GM20000 (cell line): ENCODE measurements at regions not wholly inside any gene's neighbourhood (a gene's known extent, or its start where the extent isn't known, plus 50 kb on each side); places are given as distances from the start of the nearest gene placed in this dataset.

Experiments used
- DNase-seq: peaks from one replicate; pipeline ENCODE4 v3.0.0; 2012; ENCODE audit warnings: low spot score
- TF ChIP-seq, protein P1 (sequence below): IDR thresholded peaks from 2 replicates; pipeline ENCODE4 v1.5.1; 2012; ENCODE audit warnings: mild to moderate bottlenecking, control low read depth; ENCODE audit errors: extremely low read depth, missing control alignments

DNA sequence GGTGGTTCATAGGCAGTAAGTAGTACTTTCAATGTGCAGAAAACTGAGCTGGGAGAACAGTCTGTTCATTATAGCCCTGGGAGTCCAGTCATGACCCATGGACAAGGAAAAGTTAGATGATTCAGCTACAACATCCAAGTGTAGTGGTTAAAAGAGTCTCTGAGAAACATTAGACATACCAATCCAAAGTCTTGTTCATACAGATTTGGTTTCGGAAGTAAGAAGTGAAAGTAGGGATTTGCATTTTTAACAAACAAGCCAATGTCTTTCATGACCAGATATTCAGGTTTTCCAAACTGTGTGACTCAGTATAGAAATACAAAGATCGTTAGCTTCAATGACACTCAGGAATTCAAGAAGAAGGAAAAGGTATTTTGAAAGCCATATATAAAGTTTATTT lies 345.3 kb downstream of the SLITRK1 start:
- no peak for DNase-seq
- TF ChIP-seq, protein P1, sequence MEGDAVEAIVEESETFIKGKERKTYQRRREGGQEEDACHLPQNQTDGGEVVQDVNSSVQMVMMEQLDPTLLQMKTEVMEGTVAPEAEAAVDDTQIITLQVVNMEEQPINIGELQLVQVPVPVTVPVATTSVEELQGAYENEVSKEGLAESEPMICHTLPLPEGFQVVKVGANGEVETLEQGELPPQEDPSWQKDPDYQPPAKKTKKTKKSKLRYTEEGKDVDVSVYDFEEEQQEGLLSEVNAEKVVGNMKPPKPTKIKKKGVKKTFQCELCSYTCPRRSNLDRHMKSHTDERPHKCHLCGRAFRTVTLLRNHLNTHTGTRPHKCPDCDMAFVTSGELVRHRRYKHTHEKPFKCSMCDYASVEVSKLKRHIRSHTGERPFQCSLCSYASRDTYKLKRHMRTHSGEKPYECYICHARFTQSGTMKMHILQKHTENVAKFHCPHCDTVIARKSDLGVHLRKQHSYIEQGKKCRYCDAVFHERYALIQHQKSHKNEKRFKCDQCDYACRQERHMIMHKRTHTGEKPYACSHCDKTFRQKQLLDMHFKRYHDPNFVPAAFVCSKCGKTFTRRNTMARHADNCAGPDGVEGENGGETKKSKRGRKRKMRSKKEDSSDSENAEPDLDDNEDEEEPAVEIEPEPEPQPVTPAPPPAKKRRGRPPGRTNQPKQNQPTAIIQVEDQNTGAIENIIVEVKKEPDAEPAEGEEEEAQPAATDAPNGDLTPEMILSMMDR: no peak

DNA sequence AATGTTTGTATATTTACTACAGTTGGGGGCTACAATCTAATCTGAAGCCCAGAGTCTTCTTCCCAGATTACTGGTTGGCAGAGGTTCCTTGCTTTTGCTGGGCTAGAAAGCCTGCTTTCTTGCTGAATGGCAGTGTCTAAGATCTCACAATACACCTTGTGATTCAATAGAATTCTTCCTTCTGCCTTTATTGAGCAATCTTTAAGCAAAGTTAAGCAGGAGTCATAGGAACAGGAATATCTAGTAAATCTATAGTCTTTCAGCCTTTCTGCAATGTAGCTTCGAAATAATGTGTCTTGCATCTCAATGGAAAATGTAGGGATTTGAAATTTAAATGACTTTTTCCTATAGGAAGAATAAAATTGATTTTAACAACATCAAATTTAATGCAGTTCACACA lies 346.1 kb downstream of the SLITRK1 start:
- DNase-seq: no peak
- TF ChIP-seq, protein P1: no peak

DNA sequence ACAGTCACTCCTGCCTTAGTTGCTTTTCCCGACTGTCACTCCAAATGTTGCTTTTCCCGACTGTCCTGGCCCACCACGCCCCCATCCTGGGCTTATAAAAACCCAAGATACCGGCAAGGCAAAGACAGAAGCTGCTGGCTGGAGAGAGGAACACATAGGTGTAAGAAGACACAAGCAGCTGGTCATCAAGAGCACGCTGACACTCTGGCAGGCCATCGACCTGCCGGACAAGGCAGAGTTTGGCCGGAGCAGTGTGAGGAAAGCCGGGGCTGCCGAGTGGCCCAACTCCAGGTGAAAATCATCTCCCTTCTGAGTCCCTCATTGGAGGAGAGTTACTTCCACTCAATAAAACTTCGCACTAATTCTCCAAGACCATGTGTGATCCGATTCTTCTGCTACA lies 349.5 kb downstream of the SLITRK1 start:
- TF ChIP-seq, protein P1: no peak

DNA sequence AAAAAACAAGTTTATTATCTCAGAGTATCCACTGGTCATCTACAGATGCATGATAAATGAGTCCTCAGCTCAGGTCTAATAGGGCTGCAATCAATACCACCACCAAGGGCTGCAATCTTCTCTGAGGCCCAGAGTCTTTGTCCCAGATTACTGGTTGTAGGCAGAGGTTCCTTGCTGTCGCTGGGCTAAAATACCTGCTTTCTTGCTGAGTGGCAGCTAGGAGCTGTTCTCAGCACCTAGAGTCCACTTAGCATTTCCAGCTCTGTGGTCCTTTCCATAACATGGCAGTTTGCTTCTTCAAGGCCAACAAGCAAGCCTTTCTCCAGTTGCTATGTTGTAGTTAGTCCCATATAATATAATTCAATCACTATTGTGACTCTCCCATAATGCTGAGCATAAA lies 351.3 kb downstream of the SLITRK1 start:
- TF ChIP-seq, protein P1: no peak
- DNase-seq: no peak

More for the DNA sequence above, 349.5 kb downstream of the SLITRK1 start:
- DNase-seq: no peak

DNA sequence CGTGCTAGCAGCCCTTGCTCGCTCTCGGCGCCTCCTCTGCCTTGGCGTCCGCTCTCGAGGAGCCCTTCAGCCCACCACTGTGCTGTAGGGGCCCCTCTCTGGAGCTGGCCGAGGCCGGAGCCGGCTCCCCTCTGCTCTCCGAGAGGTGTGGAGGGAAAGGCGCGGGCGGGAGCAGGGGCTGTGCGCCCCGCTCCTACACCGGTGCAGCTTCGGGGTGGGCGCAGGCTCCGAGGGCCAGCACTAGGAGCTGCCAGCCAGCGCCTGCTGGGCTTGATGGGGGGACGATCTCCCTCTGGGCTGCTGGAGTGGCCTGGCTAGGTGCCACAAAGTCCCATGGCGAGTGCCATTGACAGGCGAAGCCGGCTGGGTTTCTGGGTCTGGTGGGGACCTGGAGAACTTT lies 365.5 kb downstream of the SLITRK1 start:
- TF ChIP-seq, protein P1: no peak
- no peak for DNase-seq

DNA sequence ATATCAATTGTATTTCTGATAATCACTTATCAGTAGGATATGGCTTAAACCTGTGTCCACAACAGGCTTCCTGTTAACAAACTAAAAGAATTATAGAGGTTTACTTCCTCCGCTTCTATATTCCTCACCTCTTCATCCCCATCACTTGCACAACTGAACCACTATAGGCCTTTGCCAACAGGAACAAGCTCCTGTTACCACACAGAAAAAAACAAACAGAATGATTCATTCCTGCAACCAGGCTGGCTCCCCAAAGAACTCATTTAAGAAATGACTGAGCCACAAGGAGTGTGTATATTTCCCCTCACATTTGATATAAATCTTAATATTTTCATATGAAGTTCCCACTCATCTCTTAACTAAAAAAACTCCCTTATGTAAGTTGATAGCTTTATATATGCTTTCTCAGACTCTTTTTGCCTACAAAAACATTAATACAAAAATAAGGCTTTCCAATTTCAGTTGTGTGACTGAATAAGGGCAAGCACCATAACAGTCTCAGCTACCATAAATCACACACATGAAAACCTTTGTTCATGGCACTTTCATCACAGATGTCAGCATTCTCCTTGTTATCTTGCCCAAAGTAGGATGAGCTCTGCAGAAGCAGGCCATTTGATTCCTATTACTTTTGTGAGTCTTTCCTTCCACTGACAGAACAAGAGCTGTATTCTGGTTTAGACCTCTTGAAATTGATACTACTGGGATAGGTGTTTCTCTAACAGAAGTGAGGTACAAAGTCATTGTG lies 366.8 kb downstream of the SLITRK1 start:
- TF ChIP-seq, protein P1: no peak
- DNase-seq: no peak

DNA sequence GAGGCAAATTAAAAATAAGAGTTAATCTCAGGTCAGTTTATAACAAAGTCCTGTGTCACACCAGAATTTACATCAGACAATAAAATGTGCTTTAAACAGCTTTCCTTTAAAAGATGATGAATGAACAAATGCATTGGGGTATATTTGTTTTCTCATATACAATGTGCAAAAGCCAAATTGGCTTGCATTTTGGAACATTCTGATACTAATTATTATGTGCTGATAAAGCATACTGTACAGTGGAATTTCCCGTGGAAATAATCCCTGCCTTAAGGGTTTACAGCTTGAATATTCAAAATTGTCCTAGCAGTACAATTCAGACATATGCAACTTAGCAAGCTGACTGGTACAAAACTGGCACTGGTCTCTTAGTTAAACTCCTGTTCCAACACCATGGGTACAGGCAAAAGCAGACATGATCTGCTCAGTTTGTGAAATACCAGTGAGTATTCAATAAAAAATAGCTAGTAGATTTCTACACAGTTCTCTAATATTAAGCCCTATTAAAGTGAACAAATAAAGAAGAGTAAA lies 373.4 kb downstream of the SLITRK1 start:
- TF ChIP-seq, protein P1: no peak
- DNase-seq: no peak
